Breast epithelium (tissue), 3 donors: ENCODE measurements at regions not wholly inside any gene's neighbourhood (a gene's known extent, or its start where the extent isn't known, plus 50 kb on each side); places are given as distances from the start of the nearest gene placed in this dataset.

Experiments
- CTCF ChIP-seq, 3 donors: fragments of 450-650 bp; IDR thresholded peaks; one replicate each; pipeline ENCODE4 v1.5.1; 2016 to 2017; ENCODE audit warnings: antibody characterized with exemption in 3 of 3, mild to moderate bottlenecking in 3 of 3, moderate library complexity in 3 of 3
- POLR2A ChIP-seq: fragments of 450-650 bp; IDR thresholded peaks from one replicate; pipeline ENCODE4 v1.6.1; 2016; ENCODE audit warnings: antibody characterized with exemption, mild to moderate bottlenecking, moderate library complexity

GRCh38 chr14:44586910-44587309 lies 79.8 kb upstream of the FSCB start:
- TF ChIP-seq CTCF (IDR thresholded peaks at IDR 0.05) (no peak), POLR2A (no peak)
